ENCODE measurements at regions not wholly inside any gene's neighbourhood (a gene's known extent, or its start where the extent isn't known, plus 50 kb on each side); places are given as distances from the start of the nearest gene placed in this dataset.

DNA sequence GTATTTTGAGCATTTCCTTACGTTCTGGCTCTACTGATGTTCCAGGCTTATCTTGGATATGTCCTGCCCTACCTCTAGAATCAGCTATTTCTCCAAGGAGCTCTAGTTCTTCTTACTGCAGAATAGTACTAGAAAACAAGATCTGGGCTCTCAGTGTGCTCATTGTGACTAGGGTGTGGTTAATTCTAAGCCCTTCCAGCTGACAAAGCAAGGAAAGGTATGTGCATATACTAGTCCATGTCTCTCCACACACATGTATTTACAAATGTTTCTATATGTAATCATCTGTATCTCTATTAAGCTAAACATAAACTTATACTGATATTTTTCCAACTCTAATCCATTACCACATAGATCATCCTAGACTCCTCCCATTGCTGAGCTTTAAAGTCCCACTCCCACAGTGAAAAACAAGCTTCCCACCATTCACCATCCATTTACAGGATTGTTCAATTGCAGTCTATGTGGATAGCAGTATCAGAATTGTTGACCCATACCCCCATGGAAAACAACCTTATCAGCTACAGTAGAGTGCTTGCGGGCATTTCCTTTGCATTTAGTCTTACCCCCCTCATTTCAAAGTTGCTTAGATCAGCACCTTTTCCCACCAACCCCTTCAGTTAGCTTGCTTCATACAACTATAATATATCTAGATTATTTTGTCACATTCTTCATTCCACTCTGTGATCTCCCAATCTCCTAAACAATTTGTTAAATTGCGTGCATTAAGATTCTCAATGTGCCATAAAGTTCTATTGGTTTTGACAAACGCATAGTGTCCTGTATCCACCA, 194.5 kb downstream of the SOX9 start:
- no peaks in the 10 kb centered on the region for H3K9me3 ChIP-seq
- no peaks in the 10 kb centered on the region for H3K4me1 ChIP-seq
- TF ChIP-seq, protein P1, sequence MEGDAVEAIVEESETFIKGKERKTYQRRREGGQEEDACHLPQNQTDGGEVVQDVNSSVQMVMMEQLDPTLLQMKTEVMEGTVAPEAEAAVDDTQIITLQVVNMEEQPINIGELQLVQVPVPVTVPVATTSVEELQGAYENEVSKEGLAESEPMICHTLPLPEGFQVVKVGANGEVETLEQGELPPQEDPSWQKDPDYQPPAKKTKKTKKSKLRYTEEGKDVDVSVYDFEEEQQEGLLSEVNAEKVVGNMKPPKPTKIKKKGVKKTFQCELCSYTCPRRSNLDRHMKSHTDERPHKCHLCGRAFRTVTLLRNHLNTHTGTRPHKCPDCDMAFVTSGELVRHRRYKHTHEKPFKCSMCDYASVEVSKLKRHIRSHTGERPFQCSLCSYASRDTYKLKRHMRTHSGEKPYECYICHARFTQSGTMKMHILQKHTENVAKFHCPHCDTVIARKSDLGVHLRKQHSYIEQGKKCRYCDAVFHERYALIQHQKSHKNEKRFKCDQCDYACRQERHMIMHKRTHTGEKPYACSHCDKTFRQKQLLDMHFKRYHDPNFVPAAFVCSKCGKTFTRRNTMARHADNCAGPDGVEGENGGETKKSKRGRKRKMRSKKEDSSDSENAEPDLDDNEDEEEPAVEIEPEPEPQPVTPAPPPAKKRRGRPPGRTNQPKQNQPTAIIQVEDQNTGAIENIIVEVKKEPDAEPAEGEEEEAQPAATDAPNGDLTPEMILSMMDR (IDR thresholded peaks at IDR 0.05), result no peak
- H3K4me3 ChIP-seq, result no peak overlapping the region
- no peak overlapping the region for H3K27ac ChIP-seq
- no peak for DNase-seq (ENCODE audit: low spot score)
- no peaks in the 10 kb centered on the region for H3K36me3 ChIP-seq
- no peaks in the 10 kb centered on the region for H3K27me3 ChIP-seq

DNA sequence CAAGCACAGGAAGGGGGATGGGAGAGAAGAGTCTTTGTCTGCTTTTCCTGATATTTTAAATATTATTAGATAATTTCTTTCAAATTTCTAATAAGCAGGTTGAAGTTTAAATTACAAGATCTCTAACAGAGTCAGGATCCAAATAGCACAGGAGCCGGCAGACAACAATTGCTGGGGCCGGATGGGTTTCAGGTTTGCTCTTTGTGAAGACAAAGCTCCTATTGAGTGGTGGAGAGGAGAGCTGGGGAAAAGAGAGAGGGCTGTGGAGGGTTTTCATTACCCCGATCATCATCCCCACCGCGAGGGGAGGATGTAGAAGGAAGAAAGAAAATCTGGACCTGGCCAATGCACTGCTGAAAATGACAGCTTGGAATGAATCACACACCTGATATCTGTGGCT, 197.3 kb downstream of the SOX9 start:
- H3K27me3 ChIP-seq, result no peaks in the 10 kb centered on the region
- TF ChIP-seq, protein P1 (IDR thresholded peaks at IDR 0.05), result no peak
- H3K9me3 ChIP-seq, result peaks cover 0 to under 1% of the 10 kb centered on the region in 2 donors
- H3K4me3 ChIP-seq, result no peak overlapping the region
- H3K4me1 ChIP-seq, result no peaks in the 10 kb centered on the region
- DNase-seq (ENCODE audit: low spot score), result no peak
- no peaks in the 10 kb centered on the region for H3K36me3 ChIP-seq
- H3K27ac ChIP-seq, result no peak overlapping the region

DNA sequence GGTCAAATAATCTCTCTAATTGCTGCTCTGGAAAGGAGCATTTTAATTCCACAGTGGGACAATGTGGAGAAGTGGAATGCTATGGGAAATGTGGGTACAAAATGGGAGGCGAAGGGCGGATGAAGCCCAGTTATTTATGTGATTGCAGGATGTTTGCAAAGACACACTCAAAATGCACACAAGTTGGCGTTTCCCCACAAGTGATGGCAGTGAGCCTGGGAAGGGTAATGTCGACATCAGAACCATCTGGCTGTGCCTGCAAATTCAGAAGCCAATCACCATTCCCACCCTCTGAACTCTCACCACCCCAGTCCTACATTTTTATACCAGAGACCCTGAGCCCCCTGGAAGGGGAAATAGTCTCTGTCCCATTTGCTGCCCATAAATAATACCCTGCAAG, 201.1 kb downstream of the SOX9 start:
- Histone ChIP-seq H3K36me3 (no peaks in the 10 kb centered on the region), H3K4me3 (no peak overlapping the region), H3K4me1 (no peaks in the 10 kb centered on the region), H3K9me3 (peaks cover 0 to 11% of the 10 kb centered on the region in 2 donors), H3K27me3 (no peaks in the 10 kb centered on the region), H3K27ac (no peak overlapping the region)
- TF ChIP-seq, protein P1 (IDR thresholded peaks at IDR 0.05), result no peak
- no peak for DNase-seq (ENCODE audit: low spot score)

DNA sequence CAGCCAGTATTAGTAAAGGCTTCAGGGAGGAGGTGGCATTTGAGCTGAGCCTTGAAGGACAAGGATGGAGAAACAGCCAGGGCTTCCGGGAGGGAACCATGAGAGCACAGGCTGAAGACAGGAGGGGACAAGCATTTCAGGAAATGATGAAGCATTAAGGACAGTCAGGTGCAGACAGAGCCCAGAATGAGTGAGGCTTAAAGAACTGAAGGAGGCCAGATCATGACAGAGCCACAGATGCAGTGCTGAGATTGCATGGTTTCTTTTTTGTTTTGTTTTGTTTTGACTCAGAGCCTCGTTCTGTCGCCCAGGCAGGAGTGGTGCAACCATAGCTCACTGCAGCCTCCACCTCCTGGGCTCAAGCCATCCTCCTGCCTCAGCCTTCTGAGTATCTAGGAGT, 211.5 kb downstream of the SOX9 start:
- Histone ChIP-seq H3K9me3 (no peaks in the 10 kb centered on the region), H3K4me1 (no peaks in the 10 kb centered on the region), H3K27me3 (no peaks in the 10 kb centered on the region), H3K36me3 (no peaks in the 10 kb centered on the region), H3K27ac (no peak overlapping the region), H3K4me3 (no peak overlapping the region)
- no peak for DNase-seq (ENCODE audit: low spot score)
- TF ChIP-seq, protein P1 (IDR thresholded peaks at IDR 0.05), result no peak

DNA sequence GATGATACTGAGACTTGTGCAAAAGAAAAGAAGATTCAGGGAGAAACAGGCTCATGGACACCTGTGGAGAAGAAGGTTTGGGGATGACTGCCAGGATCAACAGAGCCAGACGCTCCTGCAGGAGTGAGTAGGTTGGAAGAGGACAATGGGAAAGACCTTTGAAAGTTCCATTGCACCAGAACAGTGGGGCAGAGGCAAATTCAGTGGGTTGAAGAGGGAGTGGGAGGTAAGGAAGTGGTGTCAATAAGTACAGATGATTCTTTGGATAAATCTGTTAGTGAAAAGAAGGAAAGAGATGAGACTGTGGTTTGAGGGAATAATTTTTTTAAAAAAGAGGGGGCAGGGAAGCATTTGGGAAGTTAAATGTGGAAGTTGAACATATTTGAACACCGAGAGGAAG, 212.8 kb downstream of the SOX9 start:
- Histone ChIP-seq H3K27me3 (no peaks in the 10 kb centered on the region), H3K27ac (no peak overlapping the region), H3K9me3 (no peaks in the 10 kb centered on the region), H3K4me1 (peaks cover 0 to 4% of the 10 kb centered on the region in 2 donors), H3K4me3 (no peak overlapping the region), H3K36me3 (no peaks in the 10 kb centered on the region)
- TF ChIP-seq, protein P1 (IDR thresholded peaks at IDR 0.05), result no peak
- DNase-seq (ENCODE audit: low spot score), result no peak

DNA sequence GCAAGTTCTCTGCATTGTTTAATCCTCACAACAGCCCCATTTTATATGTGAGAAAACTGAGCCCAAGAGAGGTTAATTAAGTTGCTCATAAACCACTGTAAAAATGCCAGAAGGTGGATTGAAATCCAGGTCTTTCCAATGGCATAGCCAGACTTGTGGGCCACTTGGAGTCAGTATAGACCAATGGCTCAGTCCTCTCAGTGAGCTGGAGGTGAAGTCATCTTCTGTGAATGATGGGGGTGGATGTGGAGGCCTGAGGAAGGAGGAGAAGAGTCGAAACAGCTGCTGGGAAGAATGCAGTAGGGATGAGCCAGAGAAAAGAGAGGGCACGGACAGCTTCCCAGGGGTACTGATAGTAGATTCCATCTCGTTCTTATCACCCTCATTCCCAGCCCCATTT, 213.4 kb downstream of the SOX9 start:
- TF ChIP-seq, protein P1 (IDR thresholded peaks at IDR 0.05), result no peak
- H3K36me3 ChIP-seq, result no peaks in the 10 kb centered on the region
- H3K4me3 ChIP-seq, result no peak overlapping the region
- peaks cover 0 to 11% of the 10 kb centered on the region in 2 donors for H3K4me1 ChIP-seq
- no peak overlapping the region for H3K27ac ChIP-seq
- H3K27me3 ChIP-seq, result no peaks in the 10 kb centered on the region
- H3K9me3 ChIP-seq, result no peaks in the 10 kb centered on the region
- no peak for DNase-seq (ENCODE audit: low spot score)
